SJSA1 (cell line): ENCODE measurements at regions not wholly inside any gene's neighbourhood (a gene's known extent, or its start where the extent isn't known, plus 50 kb on each side); places are given as distances from the start of the nearest gene placed in this dataset.
"Not testable (repeated sequence)": the region's sequence is repeated elsewhere in the genome, so short reads cannot be mapped to it uniquely, and the experiment has no call there.

ENCODE experiments used
- DNase-seq, 2 experiments: peaks; one replicate each; pipeline ENCODE4 v3.0.0-alpha.2; 2015 to 2020; ENCODE audit warnings: low spot score in 2 of 2, low read depth in 1 of 2
- H3K27ac ChIP-seq: fragments of 250-450 bp; sonication (Bioruptor Pico); 2 replicates; pipeline ENCODE4 v1.5.1; 2020; ENCODE audit warnings: mild to moderate bottlenecking, moderate library complexity
- H3K27me3 ChIP-seq: fragments of 250-450 bp; sonication (Bioruptor Pico); replicated peaks from 2 replicates; pipeline ENCODE4 v1.5.1; 2020; ENCODE audit warnings: mild to moderate bottlenecking, moderate library complexity
- H3K36me3 ChIP-seq: fragments of 250-450 bp; sonication (Bioruptor Pico); 2 replicates; pipeline ENCODE4 v1.5.1; 2020; ENCODE audit warnings: mild to moderate bottlenecking
- H3K4me1 ChIP-seq: fragments of 250-450 bp; sonication (Bioruptor Pico); replicated peaks from 2 replicates; pipeline ENCODE4 v1.6.1; 2021; ENCODE audit warnings: mild to moderate bottlenecking
- H3K4me3 ChIP-seq: fragments of 250-450 bp; sonication (Bioruptor Pico); 2 replicates; pipeline ENCODE4 v1.5.1; 2020; ENCODE audit warnings: mild to moderate bottlenecking
- H3K9me3 ChIP-seq: fragments of 250-450 bp; sonication (Bioruptor Pico); replicated peaks from 2 replicates; pipeline ENCODE4 v1.5.1; 2020; ENCODE audit warnings: mild to moderate bottlenecking

DNA sequence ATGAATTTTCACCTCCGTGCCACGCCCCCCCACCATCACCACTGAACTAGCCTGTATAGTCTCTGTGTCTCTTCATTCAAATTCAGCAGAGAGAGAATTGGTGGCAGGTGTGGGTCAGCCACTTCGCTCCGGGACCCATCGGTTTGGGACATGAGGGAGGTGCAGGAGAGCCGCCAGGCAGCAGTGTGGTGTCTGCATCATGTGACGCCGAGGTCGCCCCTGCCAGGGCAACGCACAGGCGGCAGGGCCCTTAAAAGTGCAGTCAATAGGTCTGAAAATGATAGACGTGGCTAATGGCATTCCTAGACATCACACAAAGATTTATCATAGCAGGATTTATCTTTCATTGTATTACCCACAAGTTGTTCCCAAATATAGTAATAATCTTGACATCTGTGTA is 100.6 kb upstream of the RNF32 start:
- Histone ChIP-seq H3K36me3 (no peaks in the 10 kb centered on the region), H3K27me3 (no peaks in the 10 kb centered on the region), H3K9me3 (no peaks in the 10 kb centered on the region), H3K27ac (no peak overlapping the region), H3K4me3 (no peak overlapping the region), H3K4me1 (no peaks in the 10 kb centered on the region)
- DNase-seq = no peak

DNA sequence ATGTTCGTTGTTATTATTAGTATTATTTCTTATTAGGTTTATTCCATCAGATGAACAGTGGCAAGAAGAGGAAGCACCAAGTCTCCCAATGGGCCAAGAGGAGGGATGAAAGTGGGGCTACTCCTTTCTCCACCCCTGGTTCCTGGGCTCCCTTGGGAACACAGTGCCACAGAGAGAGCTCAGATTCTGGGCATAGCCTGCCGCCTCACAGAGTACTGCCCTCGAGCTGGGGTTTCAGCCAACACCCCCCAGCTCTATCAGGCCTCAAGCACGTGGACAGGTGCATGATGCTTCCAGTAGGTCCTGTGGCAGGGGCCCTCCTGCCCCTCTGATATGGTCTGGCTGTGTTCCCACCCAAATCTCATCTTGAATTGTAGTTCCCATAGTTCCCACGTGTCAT is 103.6 kb upstream of the RNF32 start:
- Histone ChIP-seq H3K27ac (no peak overlapping the region), H3K4me3 (no peak overlapping the region), H3K27me3 (no peaks in the 10 kb centered on the region), H3K36me3 (no peaks in the 10 kb centered on the region), H3K4me1 (no peaks in the 10 kb centered on the region), H3K9me3 (no peaks in the 10 kb centered on the region)
- DNase-seq = no peak

DNA sequence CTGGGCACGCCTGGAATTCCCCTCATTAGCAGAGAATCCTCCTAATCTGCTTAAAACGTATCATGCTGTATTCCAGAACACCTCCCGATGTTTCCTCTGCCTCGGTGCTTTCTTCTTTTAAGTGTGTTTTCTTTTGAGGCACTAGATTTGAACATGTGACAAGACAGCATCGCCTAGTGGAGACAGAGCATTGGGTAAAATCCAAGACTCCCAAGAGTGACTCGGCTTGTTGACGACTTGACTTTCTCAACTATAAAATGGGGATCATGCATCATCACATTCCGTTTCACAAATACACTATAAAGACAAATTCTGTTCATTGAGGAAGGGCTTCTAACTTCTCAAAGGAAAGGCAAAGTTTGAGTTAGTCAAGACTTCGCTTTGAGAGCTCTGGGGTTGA is 105.6 kb upstream of the RNF32 start:
- Histone ChIP-seq H3K4me3 (no peak overlapping the region), H3K36me3 (no peaks in the 10 kb centered on the region), H3K27ac (no peak overlapping the region), H3K27me3 (no peaks in the 10 kb centered on the region), H3K9me3 (no peaks in the 10 kb centered on the region), H3K4me1 (no peaks in the 10 kb centered on the region)
- DNase-seq = no peak

DNA sequence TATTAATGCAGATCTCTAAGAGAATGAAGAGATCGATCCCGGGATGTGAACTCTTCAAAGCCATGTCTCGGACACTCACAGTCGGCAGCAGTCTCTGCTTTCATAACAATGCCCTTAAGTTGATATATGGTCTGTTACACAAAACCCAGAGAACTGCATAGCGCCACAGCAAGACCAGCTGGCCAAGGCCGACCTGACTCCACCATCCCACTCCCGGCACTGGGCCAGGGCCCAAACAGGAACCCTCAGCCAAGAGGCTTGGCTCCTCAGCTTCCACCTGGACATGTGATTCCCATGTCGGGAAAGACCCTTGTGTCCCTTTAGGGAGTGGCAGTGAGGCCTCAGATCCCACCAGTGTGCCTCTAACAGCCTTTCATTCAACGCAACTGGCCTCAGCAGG is 106.6 kb upstream of the RNF32 start:
- H3K27me3 ChIP-seq = no peaks in the 10 kb centered on the region
- no peak overlapping the region for H3K27ac ChIP-seq
- no peak for DNase-seq
- no peaks in the 10 kb centered on the region for H3K4me1 ChIP-seq
- H3K9me3 ChIP-seq = no peaks in the 10 kb centered on the region
- H3K4me3 ChIP-seq = no peak overlapping the region
- H3K36me3 ChIP-seq = no peaks in the 10 kb centered on the region

DNA sequence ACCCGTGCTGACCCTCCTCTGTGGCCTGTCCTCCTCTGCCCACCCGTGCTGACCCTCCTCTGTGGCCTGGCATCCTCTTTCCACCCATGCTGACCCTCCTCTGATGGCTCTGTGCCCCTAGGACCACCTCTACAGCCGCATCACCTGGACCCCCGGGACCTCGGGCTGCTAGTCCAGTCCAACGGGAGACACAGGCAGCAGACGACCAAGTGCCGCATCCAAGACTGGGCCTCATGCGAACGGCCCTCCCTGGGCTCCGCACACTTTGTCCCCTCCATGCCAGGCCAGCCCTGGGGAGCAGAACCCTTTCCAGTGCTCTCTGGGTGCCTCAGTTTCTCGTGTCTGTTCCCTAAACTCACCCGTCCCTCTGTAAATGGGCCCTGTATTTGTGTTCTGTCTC is 107.2 kb upstream of the RNF32 start:
- Histone ChIP-seq H3K27me3 (no peaks in the 10 kb centered on the region), H3K9me3 (no peaks in the 10 kb centered on the region), H3K27ac (no peak overlapping the region), H3K4me3 (no peak overlapping the region), H3K4me1 (no peaks in the 10 kb centered on the region), H3K36me3 (no peaks in the 10 kb centered on the region)
- DNase-seq = no peak

GRCh38 chr7:156532016-156532602 is 108.5 kb upstream of the RNF32 start:
- no peak overlapping the region for H3K27ac ChIP-seq
- H3K4me1 ChIP-seq = no peaks in the 10 kb centered on the region
- no peaks in the 10 kb centered on the region for H3K9me3 ChIP-seq
- H3K36me3 ChIP-seq = no peaks in the 10 kb centered on the region
- no peak for DNase-seq
- H3K4me3 ChIP-seq = no peak overlapping the region
- H3K27me3 ChIP-seq = no peaks in the 10 kb centered on the region

DNA sequence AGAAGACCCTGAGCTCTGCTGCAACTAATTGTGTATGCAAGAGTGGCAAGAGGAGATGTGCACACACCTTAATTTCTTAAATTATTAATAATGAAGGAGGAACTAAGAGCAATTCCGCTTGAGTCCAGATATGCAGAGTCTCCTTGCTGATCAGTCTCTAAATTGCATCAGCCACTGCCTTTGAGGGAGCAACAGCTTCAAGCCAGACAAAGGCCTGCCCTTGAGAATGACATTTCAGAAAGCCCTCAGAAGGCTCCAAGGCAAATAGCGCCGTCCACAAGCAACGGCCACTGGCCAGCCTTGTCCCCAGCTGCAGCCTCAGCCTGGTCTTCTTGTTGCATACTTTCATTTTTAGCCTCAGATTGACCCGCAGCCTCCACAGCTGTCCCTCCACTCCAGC is 110.6 kb upstream of the RNF32 start:
- Histone ChIP-seq H3K4me3 (no peak overlapping the region), H3K4me1 (no peaks in the 10 kb centered on the region), H3K27ac (no peak overlapping the region), H3K27me3 (no peaks in the 10 kb centered on the region), H3K36me3 (no peaks in the 10 kb centered on the region), H3K9me3 (no peaks in the 10 kb centered on the region)
- no peak for DNase-seq

DNA sequence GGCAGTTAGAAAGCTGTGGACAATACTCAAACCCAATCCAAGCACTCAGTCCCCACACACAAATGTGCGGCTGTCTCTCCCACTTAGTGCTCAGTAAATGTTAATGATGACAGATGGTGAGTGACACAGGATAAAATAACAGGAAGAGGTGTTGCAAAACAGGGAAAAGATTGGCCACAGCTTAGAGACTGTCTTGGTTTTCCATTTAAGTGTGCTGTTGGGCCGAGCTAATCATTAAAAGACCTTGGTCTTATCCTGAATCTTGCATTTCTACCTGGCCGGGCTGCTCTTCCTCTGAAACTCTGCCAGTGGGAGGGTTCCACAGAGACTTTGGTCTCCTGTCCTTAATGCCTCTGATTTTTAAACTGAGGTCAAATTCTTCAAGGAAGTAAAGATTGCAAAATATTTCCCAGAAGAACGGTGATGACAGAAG is 113.1 kb upstream of the RNF32 start:
- H3K36me3 ChIP-seq = no peaks in the 10 kb centered on the region
- H3K4me3 ChIP-seq = no peak overlapping the region
- no peaks in the 10 kb centered on the region for H3K9me3 ChIP-seq
- H3K4me1 ChIP-seq = no peaks in the 10 kb centered on the region
- no peak for DNase-seq
- no peak overlapping the region for H3K27ac ChIP-seq
- no peaks in the 10 kb centered on the region for H3K27me3 ChIP-seq

GRCh38 chr7:156524818-156525597 is 115.6 kb upstream of the RNF32 start:
- Histone ChIP-seq H3K4me1 (no peaks in the 10 kb centered on the region), H3K36me3 (no peaks in the 10 kb centered on the region), H3K9me3 (no peaks in the 10 kb centered on the region), H3K27ac (no peak overlapping the region), H3K4me3 (no peak overlapping the region), H3K27me3 (no peaks in the 10 kb centered on the region; the same call in 1 of the 2 replicates)
- DNase-seq = no peak

DNA sequence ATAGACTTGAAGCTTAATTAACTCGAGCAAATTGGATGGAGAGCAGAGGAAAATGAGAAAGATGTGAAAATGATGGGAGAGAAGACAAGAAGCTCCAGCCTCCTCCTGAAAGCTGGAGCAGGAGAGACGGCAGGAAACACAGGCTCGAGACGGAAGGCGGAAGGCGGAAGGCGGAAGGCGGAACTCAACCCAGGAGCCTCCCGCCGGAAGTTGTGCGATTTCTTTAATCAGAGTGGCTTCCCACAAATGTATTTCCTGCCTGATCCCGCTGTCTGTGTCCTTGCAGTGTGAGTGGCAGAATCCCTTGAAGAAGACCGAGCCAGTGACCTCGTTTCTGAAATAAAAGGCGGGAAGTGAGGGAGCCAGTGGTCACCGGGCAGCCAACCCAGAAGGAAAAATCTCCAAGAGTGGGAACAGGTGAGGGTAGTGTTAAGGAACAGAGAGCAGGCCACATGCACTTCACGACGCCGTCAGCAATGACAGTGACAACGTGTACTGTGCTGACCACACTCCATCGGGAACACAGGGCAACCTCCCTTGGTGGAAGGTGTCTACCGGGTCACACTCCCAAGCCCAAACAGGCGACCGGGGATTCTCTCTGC is 117.0 kb upstream of the RNF32 start:
- Histone ChIP-seq H3K36me3 (no peaks in the 10 kb centered on the region), H3K27me3 (no peaks in the 10 kb centered on the region; the same call in 1 of the 2 replicates), H3K4me1 (no peaks in the 10 kb centered on the region), H3K9me3 (no peaks in the 10 kb centered on the region), H3K27ac (no peak overlapping the region), H3K4me3 (no peak overlapping the region)
- no peak for DNase-seq

GRCh38 chr7:156522801-156523200 is 117.8 kb upstream of the RNF32 start:
- H3K36me3 ChIP-seq = no peaks in the 10 kb centered on the region
- no peak for DNase-seq
- no peak overlapping the region for H3K4me3 ChIP-seq
- no peak overlapping the region for H3K27ac ChIP-seq
- no peaks in the 10 kb centered on the region for H3K4me1 ChIP-seq
- no peaks in the 10 kb centered on the region for H3K9me3 ChIP-seq
- H3K27me3 ChIP-seq = no peaks in the 10 kb centered on the region; the same call in 1 of the 2 replicates

DNA sequence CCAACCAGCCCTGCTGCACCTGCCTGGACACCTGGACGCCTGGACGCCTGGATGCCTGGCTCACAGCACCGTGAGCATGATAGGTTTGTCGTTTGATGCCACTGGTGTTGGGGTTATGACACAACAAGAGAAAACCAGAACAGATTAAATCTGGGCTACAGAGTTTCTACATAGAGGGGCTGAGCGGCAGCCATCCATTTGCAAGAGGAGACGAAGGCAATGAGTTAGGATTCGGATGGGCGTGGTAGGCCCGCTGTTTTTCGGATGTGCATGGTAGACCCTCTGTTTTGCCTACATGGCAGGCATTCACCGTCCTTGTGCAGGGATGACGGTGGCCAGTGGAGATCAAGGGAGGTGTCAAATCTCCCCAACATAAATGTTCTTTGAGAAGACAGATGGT is 121.5 kb upstream of the RNF32 start:
- no peak for DNase-seq
- no peak overlapping the region for H3K27ac ChIP-seq
- H3K36me3 ChIP-seq = no peaks in the 10 kb centered on the region
- no peaks in the 10 kb centered on the region; the same call in 1 of the 2 replicates for H3K27me3 ChIP-seq
- H3K4me3 ChIP-seq = no peak overlapping the region
- H3K9me3 ChIP-seq = no peaks in the 10 kb centered on the region
- H3K4me1 ChIP-seq = no peaks in the 10 kb centered on the region

DNA sequence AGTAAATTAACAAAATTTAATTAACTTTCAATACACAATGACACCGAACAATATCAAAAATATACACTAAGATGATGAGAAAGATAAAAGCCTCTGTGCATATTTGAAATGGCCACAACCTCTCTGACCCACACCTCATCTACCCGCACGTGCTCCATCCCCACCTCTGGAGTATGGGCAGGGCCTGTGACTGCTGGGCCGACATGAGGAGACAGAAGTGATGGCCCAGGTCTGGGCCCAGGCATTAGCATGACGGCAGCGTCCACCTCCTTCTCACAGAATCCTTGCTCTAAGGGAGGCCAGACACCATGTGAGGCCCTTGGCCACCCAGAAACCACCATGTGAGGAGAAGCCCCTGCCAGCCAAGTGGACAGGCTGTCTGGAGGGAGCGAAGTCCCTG is 122.1 kb upstream of the RNF32 start:
- no peaks in the 10 kb centered on the region for H3K4me1 ChIP-seq
- H3K27me3 ChIP-seq = no peaks in the 10 kb centered on the region; the same call in 1 of the 2 replicates
- H3K9me3 ChIP-seq = no peaks in the 10 kb centered on the region
- H3K27ac ChIP-seq = no peak overlapping the region
- no peak for DNase-seq
- no peaks in the 10 kb centered on the region for H3K36me3 ChIP-seq
- H3K4me3 ChIP-seq = no peak overlapping the region

GRCh38 chr7:156517858-156518257 is 122.7 kb upstream of the RNF32 start:
- not testable (repeated sequence) for DNase-seq, H3K36me3 ChIP-seq, H3K4me1 ChIP-seq, H3K9me3 ChIP-seq, H3K4me3 ChIP-seq, H3K27me3 ChIP-seq, H3K27ac ChIP-seq
